ENCODE measurements at regions not wholly inside any gene's neighbourhood (a gene's known extent, or its start where the extent isn't known, plus 50 kb on each side); places are given as distances from the start of the nearest gene placed in this dataset.

GRCh38 chr2:37779611-37780386 lies 108.4 kb upstream of the CDC42EP3 start:
- TF ChIP-seq CTCF (IDR thresholded peaks at IDR 0.05) (no peak), ZFX (IDR thresholded peaks at IDR 0.05; ENCODE audit: borderline replicate concordance) (no peak)

All from 22Rv1 (cell line).